ENCODE measurements at regions not wholly inside any gene's neighbourhood (a gene's known extent, or its start where the extent isn't known, plus 50 kb on each side); places are given as distances from the start of the nearest gene placed in this dataset.
"Not testable (repeated sequence)": the region's sequence is repeated elsewhere in the genome, so short reads cannot be mapped to it uniquely, and the experiment has no call there.

DNA sequence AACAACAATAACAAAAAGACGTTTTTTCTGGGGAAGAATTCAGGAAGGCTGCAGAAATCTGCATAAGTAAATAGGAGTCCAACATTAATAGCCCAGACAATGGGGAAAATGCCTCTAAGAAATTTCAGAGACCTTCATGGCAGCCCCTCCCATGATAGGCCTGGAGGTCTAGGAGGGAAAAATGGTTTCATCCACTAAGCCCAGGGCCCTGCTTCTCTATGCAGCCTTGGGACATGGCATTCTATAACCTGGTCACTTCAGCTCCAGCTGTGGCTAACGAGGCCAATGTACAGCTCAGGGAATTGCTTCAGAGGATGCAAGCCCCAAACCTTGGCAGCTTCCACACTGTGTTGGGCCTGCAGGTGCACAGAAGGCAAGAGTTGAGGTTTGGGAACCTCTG, 125.6 kb upstream of the GMNC start:
- no peak for DNase-seq (ENCODE audit: low read depth)

- DNase-seq (ENCODE audit: low read depth): no peak
Observed at GRCh38 chr3:190984502-190985244, 122.2 kb upstream of the GMNC start.

GRCh38 chr3:190983875-190984274, 121.4 kb upstream of the GMNC start:
- DNase-seq (ENCODE audit: low read depth): no peak

DNA sequence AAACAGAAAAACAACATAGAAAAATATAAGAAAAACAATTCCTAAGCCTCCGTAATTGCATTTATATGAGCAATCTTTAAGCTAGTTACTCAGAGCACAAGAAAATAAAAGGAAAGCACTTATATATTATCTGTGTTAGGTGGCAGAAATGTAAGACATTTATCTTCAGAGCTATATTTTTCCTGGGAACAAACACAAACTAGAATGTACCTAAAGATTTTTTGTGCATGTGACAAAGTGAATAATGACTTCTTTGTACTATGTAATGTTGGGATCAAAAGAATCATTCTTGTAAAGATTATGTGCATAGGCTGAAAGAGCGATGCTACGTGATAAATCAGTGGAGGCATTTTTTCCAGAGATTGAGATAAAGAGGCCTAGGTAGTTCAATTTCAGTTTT, 111.3 kb upstream of the GMNC start:
- DNase-seq (ENCODE audit: low read depth): no peak

DNA sequence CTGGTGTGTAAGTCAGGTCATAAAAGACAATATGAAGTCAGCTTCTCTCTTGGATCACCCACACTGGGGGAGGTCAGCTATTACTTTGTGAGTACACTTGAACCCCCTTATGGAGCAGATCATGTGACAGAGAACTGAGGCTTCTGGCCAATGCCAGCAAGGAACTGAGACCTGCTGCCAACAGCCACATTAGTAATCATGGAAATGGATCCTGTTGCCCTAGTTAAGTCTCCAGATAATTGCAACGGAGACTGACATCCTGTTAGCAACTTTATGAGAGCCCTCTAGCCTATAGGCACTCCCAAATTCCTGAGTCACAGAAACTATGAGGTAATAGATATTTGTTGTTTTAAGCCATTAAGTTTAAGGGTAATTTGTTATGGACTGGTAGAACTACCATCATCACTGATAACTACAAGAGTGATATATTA, 110.4 kb upstream of the GMNC start:
- no peak for DNase-seq (ENCODE audit: low read depth)

- no peak for DNase-seq (ENCODE audit: low read depth)
Observed at GRCh38 chr3:190972196-190972595, 109.7 kb upstream of the GMNC start.

DNA sequence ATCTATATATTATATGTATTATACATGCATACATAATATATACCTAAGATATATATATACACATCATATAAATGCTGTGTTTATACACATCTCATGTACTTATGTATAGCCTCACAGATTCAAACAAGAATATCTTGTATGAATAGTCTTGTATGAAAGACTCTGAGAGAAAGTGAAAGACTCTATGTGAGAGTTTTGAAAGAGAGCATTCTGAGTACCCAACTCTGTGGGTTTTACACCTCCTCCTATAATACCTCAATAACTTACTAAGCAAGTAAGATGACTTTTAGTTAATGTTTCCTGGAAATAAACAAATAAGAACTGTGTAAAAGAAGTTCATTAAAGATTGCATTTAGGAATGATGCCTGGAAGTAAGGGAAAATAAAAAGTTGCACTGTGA, 108.1 kb upstream of the GMNC start:
- no peak for DNase-seq (ENCODE audit: low read depth)

DNA sequence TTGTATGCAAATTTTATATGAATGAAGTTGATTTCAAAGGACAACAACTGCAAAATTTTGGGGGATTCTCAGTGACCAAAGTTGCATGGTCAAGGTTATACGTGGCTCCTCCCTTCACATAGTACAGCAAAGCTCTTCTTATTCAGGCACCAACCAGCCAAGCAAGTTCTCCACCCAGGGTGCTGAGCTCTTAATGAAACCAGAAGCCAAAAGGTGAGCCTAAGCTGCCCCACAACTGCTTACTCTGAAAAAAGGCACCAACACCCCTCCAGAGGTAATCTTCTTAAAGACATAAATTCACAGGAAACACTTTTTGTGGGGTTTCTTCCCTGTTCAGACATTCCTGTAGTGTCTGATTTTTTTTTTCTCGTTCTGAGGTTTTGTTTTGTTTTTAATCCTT, 106.1 kb upstream of the GMNC start:
- no peak for DNase-seq (ENCODE audit: low read depth)

GRCh38 chr3:190964931-190965330, 102.4 kb upstream of the GMNC start:
- not testable (repeated sequence) for DNase-seq (ENCODE audit: low read depth)

DNA sequence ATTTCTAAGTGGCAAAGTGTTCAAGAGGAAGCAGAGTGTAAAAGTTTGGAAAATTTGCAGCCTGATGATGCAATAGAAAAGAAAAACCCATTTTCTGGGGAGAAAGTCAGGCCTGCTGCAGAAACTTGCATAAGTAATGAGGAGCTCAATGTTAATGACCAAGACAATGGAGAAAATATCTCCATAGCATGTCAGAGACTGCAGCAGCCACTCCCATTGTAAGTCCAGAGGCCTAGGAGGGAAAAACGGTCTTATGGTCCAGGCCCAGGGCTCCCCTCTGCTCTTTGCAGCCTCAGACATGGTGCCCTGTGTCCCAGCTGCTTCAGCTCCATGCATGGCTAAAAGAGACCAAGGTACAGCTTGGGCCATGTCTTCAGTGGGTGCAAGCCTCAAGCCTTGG, 96.6 kb upstream of the GMNC start:
- DNase-seq (ENCODE audit: low read depth): no peak

DNA sequence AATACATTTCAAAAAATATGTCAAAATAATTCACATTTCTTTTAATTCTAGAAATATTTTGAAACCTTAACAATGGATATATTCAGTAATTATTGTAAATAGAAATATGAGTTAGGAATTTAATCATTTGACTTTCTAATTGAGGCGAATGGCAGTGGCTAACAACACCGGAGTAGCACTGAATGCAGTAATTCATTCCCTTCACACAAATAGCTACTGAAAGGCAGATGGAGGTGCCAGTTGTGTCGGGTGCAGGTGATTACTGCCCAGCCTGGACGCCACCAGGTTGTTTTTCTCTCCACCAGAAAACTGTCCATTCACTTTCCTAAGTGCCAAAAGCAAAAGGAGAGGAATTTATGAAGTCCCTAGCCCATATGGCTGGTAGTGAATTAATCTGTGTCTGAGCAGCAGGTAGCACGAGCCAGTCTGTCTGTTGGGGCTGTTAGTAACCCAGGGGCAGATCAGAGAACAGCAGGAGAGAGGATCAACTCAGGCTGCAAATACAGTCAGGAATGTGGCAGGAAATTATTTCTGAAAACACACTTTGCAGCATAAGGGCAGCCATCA, 79.3 kb upstream of the GMNC start:
- DNase-seq (ENCODE audit: low read depth): no peak

DNA sequence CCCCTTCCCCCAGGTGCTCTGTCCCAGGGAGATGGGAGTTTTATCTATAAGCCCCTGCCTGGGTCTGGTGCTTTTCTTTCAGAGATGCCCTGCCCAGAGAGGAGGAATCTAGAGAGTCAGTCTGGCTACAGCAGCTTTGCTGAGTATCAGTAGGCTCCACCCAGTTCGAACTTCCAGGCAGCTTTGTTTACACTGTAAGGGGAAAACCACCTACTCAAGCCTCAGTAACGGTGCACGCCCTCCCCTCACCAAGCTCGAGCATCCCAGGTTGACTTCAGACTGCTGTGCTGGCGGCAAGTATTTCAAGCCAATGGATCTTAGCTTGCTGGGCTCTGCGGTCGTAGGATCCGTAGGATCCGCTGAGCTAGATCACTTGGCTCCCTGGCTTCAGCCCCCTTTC, 72.1 kb upstream of the GMNC start:
- DNase-seq (ENCODE audit: low read depth): not testable (repeated sequence)

GRCh38 chr3:190926619-190927018, 64.1 kb upstream of the GMNC start:
- no peak for DNase-seq (ENCODE audit: low read depth)

DNA sequence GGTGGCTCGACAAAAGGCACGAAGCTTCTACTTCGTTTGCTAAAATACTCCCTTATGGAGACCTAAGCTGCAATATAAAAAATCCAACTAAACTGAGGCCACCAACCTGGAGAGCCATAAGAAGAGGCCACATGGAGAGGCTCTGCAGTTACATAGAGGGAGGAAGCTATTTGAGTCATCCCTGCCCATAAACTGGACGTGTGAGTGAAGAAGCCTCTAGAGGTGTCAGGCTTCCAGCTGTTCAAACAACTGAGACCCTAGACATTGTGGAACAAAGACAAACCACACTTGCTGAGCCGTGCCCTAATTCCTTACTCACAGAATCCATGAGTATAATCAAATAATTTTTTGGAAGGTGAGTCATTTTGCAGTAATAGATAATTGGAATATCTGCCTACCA, 50.2 kb upstream of the GMNC start:
- no peak for DNase-seq (ENCODE audit: low read depth)
